ENCODE measurements at regions not wholly inside any gene's neighbourhood (a gene's known extent, or its start where the extent isn't known, plus 50 kb on each side); places are given as distances from the start of the nearest gene placed in this dataset.
"Not testable (repeated sequence)": the region's sequence is repeated elsewhere in the genome, so short reads cannot be mapped to it uniquely, and the experiment has no call there.

GRCh38 chr6:112946051-112946450 lies 598.9 kb downstream of the RFPL4B start:
- DNase-seq, result no peak

GRCh38 chr6:112947507-112947906 lies 600.4 kb downstream of the RFPL4B start:
- DNase-seq, result no peak

- no peak for DNase-seq
Measured at GRCh38 chr6:112951829-112952228, 604.7 kb downstream of the RFPL4B start.

- not testable (repeated sequence) for DNase-seq
Measured at GRCh38 chr6:112955743-112956142, 608.6 kb downstream of the RFPL4B start.

- no peak for DNase-seq
Measured at GRCh38 chr6:112956696-112957535, 609.8 kb downstream of the RFPL4B start.

- no peak for DNase-seq
Measured at GRCh38 chr6:112957536-112957916, 610.4 kb downstream of the RFPL4B start.

- DNase-seq, result not testable (repeated sequence)
Measured at GRCh38 chr6:112960130-112960529, 613.0 kb downstream of the RFPL4B start.

GRCh38 chr6:112967974-112968373 lies 620.8 kb downstream of the RFPL4B start:
- no peak for DNase-seq

GRCh38 chr6:112971651-112972050 lies 624.5 kb downstream of the RFPL4B start:
- DNase-seq, result no peak

- DNase-seq, result not testable (repeated sequence)
Measured at GRCh38 chr6:112974931-112975330, 627.8 kb downstream of the RFPL4B start.

GRCh38 chr6:112976579-112976978 lies 629.4 kb downstream of the RFPL4B start:
- not testable (repeated sequence) for DNase-seq

GRCh38 chr6:112979830-112980229 lies 632.7 kb downstream of the RFPL4B start:
- no peak for DNase-seq

GRCh38 chr6:112980676-112981075 lies 633.5 kb downstream of the RFPL4B start:
- no peak for DNase-seq

- no peak for DNase-seq
Measured at GRCh38 chr6:112983713-112984261, 636.7 kb downstream of the RFPL4B start.

GRCh38 chr6:112984899-112985298 lies 637.8 kb downstream of the RFPL4B start:
- DNase-seq, result no peak

GRCh38 chr6:112986321-112986720 lies 639.2 kb downstream of the RFPL4B start:
- no peak for DNase-seq

- no peak for DNase-seq
Measured at GRCh38 chr6:112988748-112989147, 641.6 kb downstream of the RFPL4B start.

- DNase-seq, result no peak
Measured at GRCh38 chr6:112990971-112991370, 643.8 kb downstream of the RFPL4B start.

- no peak for DNase-seq
Measured at GRCh38 chr6:112991912-112992311, 644.8 kb downstream of the RFPL4B start.

- no peak for DNase-seq
Measured at GRCh38 chr6:112997421-112998085, 650.4 kb downstream of the RFPL4B start.

GRCh38 chr6:113004054-113004453 lies 656.9 kb downstream of the RFPL4B start:
- DNase-seq, result no peak

GRCh38 chr6:113004470-113005270 lies 657.5 kb downstream of the RFPL4B start:
- no peak for DNase-seq

- DNase-seq, result no peak
Measured at GRCh38 chr6:113006494-113006893, 659.4 kb downstream of the RFPL4B start.
